H1 (cell line): ENCODE measurements at regions not wholly inside any gene's neighbourhood (a gene's known extent, or its start where the extent isn't known, plus 50 kb on each side); places are given as distances from the start of the nearest gene placed in this dataset.

Experiments used
- CTBP2 ChIP-seq: IDR thresholded peaks from 2 replicates; pipeline ENCODE4 v1.7.0; 2011; ENCODE audit warnings: borderline replicate concordance, mild to moderate bottlenecking, moderate library complexity, mixed read lengths, low read length; ENCODE audit not compliant: insufficient read depth, insufficient read length
- CTCF ChIP-seq, 3 experiments: IDR thresholded peaks; 1 replicate in 2 of 3; 2 replicates in 1 of 3; pipeline versions ENCODE4 v1.5.1 to v1.6.1; 2011; ENCODE audit warnings: low read length in 3 of 3, mild to moderate bottlenecking in 3 of 3, inconsistent platforms in 2 of 3, low read depth in 1 of 3, moderate library complexity in 1 of 3; ENCODE audit not compliant: insufficient read depth in 1 of 3; ENCODE audit errors: control extremely low read depth in 1 of 3
- EZH2 ChIP-seq: fragments of 200-600 bp; sonication (generic); IDR thresholded peaks from 2 replicates; pipeline ENCODE4 v1.7.1; 2012; ENCODE audit warnings: low read depth, mild to moderate bottlenecking, moderate library complexity, low read length, inconsistent platforms; ENCODE audit not compliant: severe bottlenecking
- JUN ChIP-seq: IDR thresholded peaks from 2 replicates; pipeline ENCODE4 v1.6.1; 2011; ENCODE audit warnings: low read depth, mild to moderate bottlenecking, improper control_type of control experiment, low read length
- POLR2A ChIP-seq, 2 experiments: IDR thresholded peaks; 1 replicate in 1 of 2; 2 replicates in 1 of 2; pipeline ENCODE4 v1.6.1; 2011; ENCODE audit warnings: low read depth in 2 of 2, low read length in 2 of 2, mild to moderate bottlenecking in 2 of 2; ENCODE audit errors: control extremely low read depth in 1 of 2
- TCF12 ChIP-seq: IDR thresholded peaks from 2 replicates; pipeline ENCODE4 v1.6.1; 2011; ENCODE audit warnings: low read depth, mild to moderate bottlenecking, low read length

GRCh38 chr16:86403541-86404163 lies 106.7 kb upstream of the FOXF1 start:
- TF ChIP-seq CTCF (IDR thresholded peaks at IDR 0.05; ENCODE audit: control extremely low read depth in 1 of 3, insufficient read depth in 1 of 3, low read depth in 1 of 3, low read length in 3 of 3) (no peak), EZH2 (no peak), CTBP2 (no peak), TCF12 (no peak), POLR2A (IDR thresholded peaks at IDR 0.05; ENCODE audit: control extremely low read depth in 1 of 2, low read depth in 2 of 2, low read length in 2 of 2) (no peak), JUN (no peak)
